Astrocyte of the spinal cord (primary cell): ENCODE measurements at regions not wholly inside any gene's neighbourhood (a gene's known extent, or its start where the extent isn't known, plus 50 kb on each side); places are given as distances from the start of the nearest gene placed in this dataset.
"Not testable (repeated sequence)": the region's sequence is repeated elsewhere in the genome, so short reads cannot be mapped to it uniquely, and the experiment has no call there.

Experiments used
- DNase-seq: peaks from one replicate; pipeline ENCODE4 v3.0.0; 2011; ENCODE audit warnings: low read depth, low spot score
- H3K4me3 ChIP-seq: 2 replicates; pipeline ENCODE4 v1.5.1; 2011; ENCODE audit warnings: low read depth, mild to moderate bottlenecking, low read length, moderate library complexity
- CTCF ChIP-seq: IDR thresholded peaks from 2 replicates; pipeline ENCODE4 v1.5.1; 2012; ENCODE audit warnings: low read depth, mild to moderate bottlenecking, low read length, inconsistent platforms
- in situ Hi-C: cut with HindIII; loops from 2 replicates; pipeline ENCODE4 v1.10.0; 2017; ENCODE audit warnings: low sequenced_read_pairs

GRCh38 chr1:214859647-214860046 lies 222.9 kb upstream of the KCNK2 start:
- in situ Hi-C loops = no loop called here
- DNase-seq = no peak
- no peak for TF ChIP-seq CTCF
- no peak overlapping the region for H3K4me3 ChIP-seq

- in situ Hi-C loops = no loop called here
- H3K4me3 ChIP-seq = no peak overlapping the region
- TF ChIP-seq CTCF = no peak
- no peak for DNase-seq
Observed at GRCh38 chr1:214861615-214862014, 220.9 kb upstream of the KCNK2 start.

- in situ Hi-C loops = no loop called here
- no peak for TF ChIP-seq CTCF
- no peak overlapping the region for H3K4me3 ChIP-seq
- DNase-seq = peak; percentile 33
Observed at GRCh38 chr1:214862421-214862820, 220.1 kb upstream of the KCNK2 start.

- no peak for TF ChIP-seq CTCF
- no peak overlapping the region for H3K4me3 ChIP-seq
- peak; percentile 64 for DNase-seq
- in situ Hi-C loops = no loop called here
Observed at GRCh38 chr1:214864896-214865688, 217.4 kb upstream of the KCNK2 start.

- in situ Hi-C loops = not testable (repeated sequence)
Observed at GRCh38 chr1:214870426-214870825, 212.1 kb upstream of the KCNK2 start.

GRCh38 chr1:214880956-214881355 lies 201.6 kb upstream of the KCNK2 start:
- in situ Hi-C loops = no loop called here
- H3K4me3 ChIP-seq = no peak overlapping the region
- DNase-seq = no peak
- no peak for TF ChIP-seq CTCF

More at GRCh38 chr1:214870426-214870825, 212.1 kb upstream of the KCNK2 start:
- not testable (repeated sequence) for H3K4me3 ChIP-seq, DNase-seq

- DNase-seq = no peak
- H3K4me3 ChIP-seq = no peak overlapping the region
- in situ Hi-C loops = no loop called here
- no peak for TF ChIP-seq CTCF
Observed at GRCh38 chr1:214882616-214883015, 199.9 kb upstream of the KCNK2 start.
